ENCODE measurements at regions not wholly inside any gene's neighbourhood (a gene's known extent, or its start where the extent isn't known, plus 50 kb on each side); places are given as distances from the start of the nearest gene placed in this dataset.

- ChIA-PET CTCF (no interaction called here), POLR2A (ENCODE audit: unreplicated experiment) (no interaction called here)
- intact Hi-C loops (cut with micrococcal nuclease; ENCODE audit: unreplicated experiment): no loop called here
- no peak overlapping the region for H3K4me2 ChIP-seq
- no peak for DNase-seq
- no peak overlapping the region for H3K27ac ChIP-seq
- no peak for TF ChIP-seq EZH2 (IDR thresholded peaks at IDR 0.05; ENCODE audit: low read depth)
- no peak for TF ChIP-seq CTCF (conservative IDR thresholded peaks at IDR 0.05)
- H4K20me1 ChIP-seq (ENCODE audit: insufficient read depth): peaks cover 10% of the 10 kb centered on the region; the same call in 1 of the 2 replicates
- H3K27me3 ChIP-seq (ENCODE audit: insufficient read depth, low read depth): no peaks in the 10 kb centered on the region
- H3F3A ChIP-seq (ENCODE audit: insufficient read depth, low read depth): peaks cover 15% of the 10 kb centered on the region; the same call in 1 of the 2 replicates
- H3K9me2 ChIP-seq (ENCODE audit: insufficient read depth): no peaks in the 10 kb centered on the region
- H3K9me3 ChIP-seq (ENCODE audit: insufficient read depth, low read depth): no peaks in the 10 kb centered on the region
- H3K36me3 ChIP-seq (ENCODE audit: low read depth): no peaks in the 10 kb centered on the region
- no peaks in the 10 kb centered on the region for H3K79me2 ChIP-seq (ENCODE audit: low read depth)
- H3K4me3 ChIP-seq: no peak overlapping the region
- H3K4me1 ChIP-seq (replicated peaks; ENCODE audit: insufficient read depth): peaks cover 21% of the 10 kb centered on the region
- no TSS peak for BruUV-seq (replicated peaks)
- no peak overlapping the region for H2AFZ ChIP-seq
Measured at GRCh38 chr14:100438271-100438670, 115.1 kb downstream of the SLC25A47 start.

GRCh38 chr14:100438678-100439592 lies 115.8 kb downstream of the SLC25A47 start:
- Histone ChIP-seq H3K9me2 (ENCODE audit: insufficient read depth) (no peaks in the 10 kb centered on the region), H3K27ac (0 out of 2 replicates have a peak overlapping the region, but pooled peaks have one; percentile 47), H2AFZ (no peak overlapping the region), H4K20me1 (ENCODE audit: insufficient read depth) (peaks cover 10% of the 10 kb centered on the region; the same call in 1 of the 2 replicates), H3K36me3 (ENCODE audit: low read depth) (no peaks in the 10 kb centered on the region), H3F3A (ENCODE audit: insufficient read depth, low read depth) (peaks cover 15% of the 10 kb centered on the region; the same call in 1 of the 2 replicates), H3K4me2 (peak overlapping the region; percentile 43), H3K27me3 (ENCODE audit: insufficient read depth, low read depth) (no peaks in the 10 kb centered on the region), H3K9me3 (ENCODE audit: insufficient read depth, low read depth) (no peaks in the 10 kb centered on the region), H3K4me3 (no peak overlapping the region), H3K79me2 (ENCODE audit: low read depth) (no peaks in the 10 kb centered on the region), H3K4me1 (replicated peaks; ENCODE audit: insufficient read depth) (peaks cover 21% of the 10 kb centered on the region)
- intact Hi-C loops (cut with micrococcal nuclease; ENCODE audit: unreplicated experiment): no loop called here
- no TSS peak for BruUV-seq (replicated peaks)
- CTCF ChIA-PET: no interaction called here
- POLR2A ChIA-PET (ENCODE audit: unreplicated experiment): no interaction called here
- peak; percentile 57 to 92 for DNase-seq
- TF ChIP-seq EZH2 (IDR thresholded peaks at IDR 0.05; ENCODE audit: low read depth) (no peak), CTCF (conservative IDR thresholded peaks at IDR 0.05) (no peak)

- H3F3A ChIP-seq (ENCODE audit: insufficient read depth, low read depth): peaks cover 15% of the 10 kb centered on the region; the same call in 1 of the 2 replicates
- BruUV-seq (replicated peaks): no TSS peak
- intact Hi-C loops (cut with micrococcal nuclease; ENCODE audit: unreplicated experiment): loop anchor here (2.0 kb wide), 1 partner anchor 205 kb away; no protein-coding TSS in a partner anchor
- no peak for TF ChIP-seq CTCF (conservative IDR thresholded peaks at IDR 0.05)
- no peak for TF ChIP-seq EZH2 (IDR thresholded peaks at IDR 0.05; ENCODE audit: low read depth)
- H3K4me1 ChIP-seq (replicated peaks; ENCODE audit: insufficient read depth): peaks cover 21% of the 10 kb centered on the region
- no peak for DNase-seq
- no peaks in the 10 kb centered on the region for H3K9me3 ChIP-seq (ENCODE audit: insufficient read depth, low read depth)
- no peaks in the 10 kb centered on the region for H3K9me2 ChIP-seq (ENCODE audit: insufficient read depth)
- H4K20me1 ChIP-seq (ENCODE audit: insufficient read depth): peaks cover 10% of the 10 kb centered on the region; the same call in 1 of the 2 replicates
- no peaks in the 10 kb centered on the region for H3K27me3 ChIP-seq (ENCODE audit: insufficient read depth, low read depth)
- no peak overlapping the region for H3K27ac ChIP-seq
- no peaks in the 10 kb centered on the region for H3K36me3 ChIP-seq (ENCODE audit: low read depth)
- CTCF ChIA-PET: interaction anchor here (0.6 to 0.9 kb wide), 2 partner anchors 29 to 36 kb away, joined by 3 read pairs; no protein-coding TSS in a partner anchor
- H2AFZ ChIP-seq: no peak overlapping the region
- POLR2A ChIA-PET (ENCODE audit: unreplicated experiment): no interaction called here
- H3K4me2 ChIP-seq: peak overlapping the region; percentile 36
- H3K79me2 ChIP-seq (ENCODE audit: low read depth): no peaks in the 10 kb centered on the region
- no peak overlapping the region for H3K4me3 ChIP-seq
Measured at GRCh38 chr14:100439781-100440180, 116.6 kb downstream of the SLC25A47 start.
